Esophagus muscularis mucosa (tissue), 3 donors: ENCODE measurements at regions not wholly inside any gene's neighbourhood (a gene's known extent, or its start where the extent isn't known, plus 50 kb on each side); places are given as distances from the start of the nearest gene placed in this dataset.

Experiments
- CTCF ChIP-seq, 3 experiments: fragments of 200-600 bp in 2 of 3; fragments of 450-650 bp in 1 of 3; sonication (generic) in 2 of 3; IDR thresholded peaks; one replicate each; pipeline ENCODE4 v1.5.1; 2017 to 2019; ENCODE audit warnings: antibody characterized with exemption in 3 of 3, mild to moderate bottlenecking in 2 of 3, moderate library complexity in 1 of 3
- POLR2A ChIP-seq: fragments of 450-650 bp; IDR thresholded peaks from one replicate; pipeline ENCODE4 v1.6.1; 2017; ENCODE audit warnings: antibody characterized with exemption, moderate library complexity, mild to moderate bottlenecking, low read depth

GRCh38 chr9:105846825-105847224 lies 152.5 kb downstream of the TMEM38B start:
- no peak for TF ChIP-seq CTCF (IDR thresholded peaks at IDR 0.05)
- no peak for TF ChIP-seq POLR2A
